HCT116 (cell line): ENCODE measurements at regions not wholly inside any gene's neighbourhood (a gene's known extent, or its start where the extent isn't known, plus 50 kb on each side); places are given as distances from the start of the nearest gene placed in this dataset.

Experiments
- ATAC-seq: fragments of 200-7000 bp; cut with Tn5 transposase; 2 replicates; pipeline ENCODE4 v1.9.1; 2020; ENCODE audit warnings: mild to moderate bottlenecking, moderate library complexity
- BruUV-seq: library from RNA; stranded (reverse); fragments of 400-500 nt; replicated peaks from 2 replicates; lab custom pipeline; 2021; lab: Mats Ljungman, UMichigan
- CTCF ChIA-PET: fragments of 300-600 bp; sonication (Branson Sonifier 250); formaldehyde crosslinking; loops from one replicate; lab custom pipeline; 2021; ENCODE audit warnings: antibody characterized with exemption; lab: Charles Lee
- POLR2A ChIA-PET: fragments of 300-600, 350-600 bp; sonication (Branson Sonifier 250); formaldehyde crosslinking; loops from one replicate; lab custom pipeline; 2021; ENCODE audit warnings: antibody characterized with exemption; lab: Charles Lee
- RAD21 ChIA-PET, 2 experiments: fragments of 300-600 bp; sonication (Branson Sonifier 250); formaldehyde crosslinking; loops; one replicate each; lab custom pipeline; 2023; ENCODE audit warnings: low total read pairs in 2 of 2; ENCODE audit not compliant: uncharacterized antibody in 2 of 2, unreplicated experiment in 2 of 2, low non-redundant PET in 1 of 2; lab: Charles Lee
- DNase-seq: peaks from one replicate; pipeline ENCODE4 v3.0.0-alpha.2; 2010; ENCODE audit warnings: low read depth, low spot score
- H2AFZ ChIP-seq: fragments of 200-600 bp; shearing (Covaris generic), sonication (generic); 2 replicates; pipeline ENCODE4 v1.6.1; 2017; ENCODE audit warnings: low read depth, mixed run types, mixed read lengths, antibody characterized with exemption, low read length; ENCODE audit not compliant: poor library complexity, severe bottlenecking
- H3K27ac ChIP-seq: 2 replicates; pipeline ENCODE4 v1.5.1; 2012; ENCODE audit warnings: low read depth, low read length
- H3K27me3 ChIP-seq: fragments of 200-600 bp; sonication (generic); 2 replicates; pipeline ENCODE4 v1.6.1; 2016; ENCODE audit warnings: mixed run types, low read length, mixed read lengths; ENCODE audit not compliant: insufficient read depth
- H3K36me3 ChIP-seq, 2 experiments: fragments of 200-500 bp in 1 of 2; fragments of 200-600 bp in 1 of 2; sonication (Bioruptor generic) in 1 of 2; sonication (generic) in 1 of 2; 2 replicates each; pipeline versions ENCODE4 v1.5.1 to v1.6.1; 2014 to 2016; ENCODE audit warnings: low read length in 2 of 2, inconsistent platforms in 1 of 2, mixed read lengths in 1 of 2, mixed run types in 1 of 2; ENCODE audit not compliant: insufficient read depth in 2 of 2, control insufficient read depth in 1 of 2
- H3K4me1 ChIP-seq, 2 experiments: fragments of 200-600 bp in 1 of 2; sonication (generic) in 1 of 2; 2 replicates each; pipeline versions ENCODE4 v1.5.1 to v1.6.1; 2012 to 2017; ENCODE audit warnings: low read length in 2 of 2, inconsistent platforms in 1 of 2, mild to moderate bottlenecking in 1 of 2, mixed read lengths in 1 of 2, mixed run types in 1 of 2, moderate library complexity in 1 of 2; ENCODE audit not compliant: insufficient read depth in 2 of 2, control insufficient read depth in 1 of 2
- H3K4me2 ChIP-seq: fragments of 200-600 bp; sonication (generic); 2 replicates; pipeline ENCODE4 v1.6.1; 2017; ENCODE audit warnings: mixed run types, low read length, mixed read lengths
- H3K4me3 ChIP-seq, 2 experiments: fragments of 200-600 bp in 1 of 2; sonication (generic) in 1 of 2; replicated peaks in 1 of 2; 2 replicates each; pipeline ENCODE4 v1.5.1; 2011 to 2016; ENCODE audit warnings: low read length in 2 of 2, control low read depth in 1 of 2, low read depth in 1 of 2, mild to moderate bottlenecking in 1 of 2, mixed read lengths in 1 of 2, mixed run types in 1 of 2
- H3K79me2 ChIP-seq: fragments of 200-600 bp; sonication (generic); 2 replicates; pipeline ENCODE4 v1.6.1; 2017; ENCODE audit warnings: mild to moderate bottlenecking, mixed run types, low read length, moderate library complexity, mixed read lengths; ENCODE audit not compliant: insufficient read depth
- H3K9ac ChIP-seq: fragments of 200-600 bp; sonication (generic); 2 replicates; pipeline ENCODE4 v1.6.1; 2016; ENCODE audit warnings: low read length, mixed read lengths
- H3K9me2 ChIP-seq: fragments of 200-600 bp; sonication (generic), shearing (Covaris generic); 2 replicates; pipeline ENCODE4 v1.6.1; 2017; ENCODE audit warnings: mixed run types, mild to moderate bottlenecking, moderate library complexity; ENCODE audit not compliant: insufficient read depth
- H3K9me3 ChIP-seq, 2 experiments: fragments of 200-500 bp in 1 of 2; fragments of 200-600 bp in 1 of 2; sonication (Bioruptor generic) in 1 of 2; sonication (generic) in 1 of 2; 2 replicates each; pipeline ENCODE4 v1.6.1; 2014 to 2017; ENCODE audit warnings: low read length in 2 of 2, mixed read lengths in 2 of 2, inconsistent platforms in 1 of 2, low read depth in 1 of 2, mild to moderate bottlenecking in 1 of 2, mixed run types in 1 of 2, moderate library complexity in 1 of 2; ENCODE audit not compliant: control insufficient read depth in 1 of 2, insufficient read depth in 1 of 2
- H4K20me1 ChIP-seq: fragments of 200-600 bp; sonication (generic), shearing (Covaris generic); 2 replicates; pipeline ENCODE4 v1.6.1; 2017; ENCODE audit warnings: mixed run types, mild to moderate bottlenecking, moderate library complexity; ENCODE audit not compliant: insufficient read depth
- ATF3 ChIP-seq: IDR thresholded peaks from 2 replicates; pipeline ENCODE4 v1.6.1; 2012
- CBX3 ChIP-seq: IDR thresholded peaks from 2 replicates; pipeline ENCODE4 v1.6.1; 2012; ENCODE audit warnings: low read depth
- EGR1 ChIP-seq: IDR thresholded peaks from 2 replicates; pipeline ENCODE4 v1.6.1; 2012; ENCODE audit warnings: low read depth
- JUND ChIP-seq: IDR thresholded peaks from 2 replicates; pipeline ENCODE4 v1.6.1; 2012
- MAX ChIP-seq: IDR thresholded peaks from 2 replicates; pipeline ENCODE4 v1.6.1; 2012
- POLR2A ChIP-seq: IDR thresholded peaks from 2 replicates; pipeline ENCODE4 v1.7.0; 2011; ENCODE audit warnings: borderline replicate concordance; ENCODE audit not compliant: insufficient read depth, insufficient read length; ENCODE audit errors: extremely low read depth
- POLR2AphosphoS5 ChIP-seq: IDR thresholded peaks from 2 replicates; pipeline ENCODE4 v1.6.1; 2011; ENCODE audit warnings: mild to moderate bottlenecking, low read depth, low read length, moderate library complexity
- RAD21 ChIP-seq: IDR thresholded peaks from 2 replicates; pipeline ENCODE4 v1.6.1; 2012; ENCODE audit warnings: low read depth, mild to moderate bottlenecking
- REST ChIP-seq: IDR thresholded peaks from 2 replicates; pipeline ENCODE4 v1.6.1; 2012; ENCODE audit warnings: low read depth
- SP1 ChIP-seq: IDR thresholded peaks from 2 replicates; pipeline ENCODE4 v1.6.1; 2012; ENCODE audit warnings: low read depth
- SRF ChIP-seq: IDR thresholded peaks from 2 replicates; pipeline ENCODE4 v1.6.1; 2012; ENCODE audit warnings: low read depth
- ZBTB33 ChIP-seq: IDR thresholded peaks from 2 replicates; pipeline ENCODE4 v1.6.1; 2011; ENCODE audit warnings: mild to moderate bottlenecking, low read length, moderate library complexity; ENCODE audit not compliant: insufficient replicate concordance; ENCODE audit errors: extremely low read depth
- ZFX ChIP-seq: fragments of 450-650 bp; IDR thresholded peaks from 2 replicates; pipeline ENCODE4 v1.6.1; 2017
- ZNF274 ChIP-seq: fragments of 200-500 bp; sonication (Bioruptor generic); IDR thresholded peaks from 2 replicates; pipeline ENCODE4 v1.6.1; 2014; ENCODE audit warnings: mild to moderate bottlenecking, low read depth, low read length, inconsistent platforms
- intact Hi-C: fragments of 100-400 bp; cut with micrococcal nuclease; formaldehyde crosslinking; loops from 2 replicates; pipeline ENCODE4 v1.10.0; 2022

GRCh38 chr13:59304596-59304995 is 859.1 kb downstream of the DIAPH3 start:
- Histone ChIP-seq H3K4me2 (no peak overlapping the region), H4K20me1 (no peaks in the 10 kb centered on the region), H2AFZ (no peak overlapping the region), H3K4me1 (no peaks in the 10 kb centered on the region), H3K27ac (no peak overlapping the region), H3K27me3 (no peaks in the 10 kb centered on the region), H3K9me2 (no peaks in the 10 kb centered on the region), H3K4me3 (no peak overlapping the region), H3K36me3 (no peaks in the 10 kb centered on the region), H3K9ac (no peak overlapping the region), H3K9me3 (no peaks in the 10 kb centered on the region; a peak in 2 of 4 replicates), H3K79me2 (no peaks in the 10 kb centered on the region)
- BruUV-seq, result no TSS peak
- ChIA-PET POLR2A (no interaction called here), CTCF (no interaction called here), RAD21 (no interaction called here)
- intact Hi-C loops, result no loop called here
- ATAC-seq (no peak), DNase-seq (no peak)
- TF ChIP-seq ATF3 (no peak), POLR2AphosphoS5 (no peak), RAD21 (no peak), ZFX (no peak), MAX (no peak)

GRCh38 chr13:59305896-59306295 is 857.8 kb downstream of the DIAPH3 start:
- no peak for ATAC-seq
- no peak for DNase-seq
- no peak overlapping the region for H3K4me3 ChIP-seq
- no peaks in the 10 kb centered on the region for H3K27me3 ChIP-seq
- intact Hi-C loops, result no loop called here
- BruUV-seq, result no TSS peak
- RAD21 ChIA-PET, result no interaction called here
- no peaks in the 10 kb centered on the region for H3K9me2 ChIP-seq
- POLR2A ChIA-PET, result no interaction called here
- no peaks in the 10 kb centered on the region for H3K36me3 ChIP-seq
- no peak overlapping the region for H2AFZ ChIP-seq
- peaks cover 0 to 4% of the 10 kb centered on the region in 2 experiments; a peak in 2 of 4 replicates for H3K9me3 ChIP-seq
- H3K9ac ChIP-seq, result no peak overlapping the region
- H4K20me1 ChIP-seq, result no peaks in the 10 kb centered on the region
- H3K4me2 ChIP-seq, result no peak overlapping the region
- H3K27ac ChIP-seq, result no peak overlapping the region
- no peaks in the 10 kb centered on the region for H3K79me2 ChIP-seq
- CTCF ChIA-PET, result no interaction called here
- no peaks in the 10 kb centered on the region for H3K4me1 ChIP-seq
- TF ChIP-seq SP1 (no peak), ATF3 (no peak), ZNF274 (no peak), ZFX (no peak), REST (no peak), POLR2A (no peak), RAD21 (no peak), ZBTB33 (no peak), CBX3 (no peak), EGR1 (no peak), JUND (no peak), SRF (no peak), MAX (no peak)
